ENCODE measurements at regions not wholly inside any gene's neighbourhood (a gene's known extent, or its start where the extent isn't known, plus 50 kb on each side); places are given as distances from the start of the nearest gene placed in this dataset.

DNA sequence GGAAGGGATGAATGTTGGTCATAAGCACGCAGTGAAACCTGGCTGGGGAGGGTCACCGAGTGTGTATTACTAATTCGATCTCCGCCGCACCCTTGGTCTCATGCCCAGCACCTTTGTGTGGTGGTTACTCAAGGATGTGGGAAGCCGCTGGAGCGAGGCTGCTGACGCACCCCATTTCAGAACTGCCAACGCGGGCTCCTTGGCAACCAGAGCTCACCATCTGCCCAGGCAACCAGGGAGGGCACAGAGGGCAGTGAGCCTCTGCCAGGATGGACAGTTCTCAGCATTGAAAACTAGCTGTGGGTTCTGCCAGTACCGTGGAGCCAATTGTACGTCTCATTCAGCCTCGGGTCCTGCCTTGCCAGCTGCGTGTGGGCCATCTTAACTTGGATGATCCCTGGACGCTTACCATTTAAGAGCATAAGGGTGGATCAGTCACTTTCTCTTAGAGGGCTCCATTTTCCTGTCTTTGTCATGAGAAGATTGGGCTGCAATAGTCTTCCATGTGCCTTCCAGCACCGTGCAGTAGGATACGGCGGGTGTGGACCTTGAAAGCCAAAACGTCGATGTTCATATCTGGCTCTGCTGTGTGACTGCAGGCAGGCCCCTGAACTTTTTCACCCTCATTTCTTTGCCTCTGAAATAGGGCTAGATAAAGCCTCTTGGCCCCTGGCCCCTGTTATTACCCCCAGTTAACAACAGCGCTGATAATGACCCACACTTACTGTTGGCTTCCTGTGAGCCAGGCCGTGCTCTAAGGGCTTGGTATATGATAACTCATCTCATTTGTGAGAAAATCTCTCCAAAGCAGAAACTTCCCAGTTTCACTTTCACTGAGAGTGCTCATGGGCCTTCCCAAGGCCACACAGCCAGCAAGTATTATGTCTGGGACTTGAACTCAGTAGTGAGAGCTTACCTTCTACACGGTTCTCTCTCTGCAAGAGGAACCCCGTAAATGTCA is 238.8 kb downstream of the OPA1 start:
- H2AK5ac ChIP-seq (ENCODE audit: insufficient read length, low read length) = no peak overlapping the region
- TF ChIP-seq, protein P1, sequence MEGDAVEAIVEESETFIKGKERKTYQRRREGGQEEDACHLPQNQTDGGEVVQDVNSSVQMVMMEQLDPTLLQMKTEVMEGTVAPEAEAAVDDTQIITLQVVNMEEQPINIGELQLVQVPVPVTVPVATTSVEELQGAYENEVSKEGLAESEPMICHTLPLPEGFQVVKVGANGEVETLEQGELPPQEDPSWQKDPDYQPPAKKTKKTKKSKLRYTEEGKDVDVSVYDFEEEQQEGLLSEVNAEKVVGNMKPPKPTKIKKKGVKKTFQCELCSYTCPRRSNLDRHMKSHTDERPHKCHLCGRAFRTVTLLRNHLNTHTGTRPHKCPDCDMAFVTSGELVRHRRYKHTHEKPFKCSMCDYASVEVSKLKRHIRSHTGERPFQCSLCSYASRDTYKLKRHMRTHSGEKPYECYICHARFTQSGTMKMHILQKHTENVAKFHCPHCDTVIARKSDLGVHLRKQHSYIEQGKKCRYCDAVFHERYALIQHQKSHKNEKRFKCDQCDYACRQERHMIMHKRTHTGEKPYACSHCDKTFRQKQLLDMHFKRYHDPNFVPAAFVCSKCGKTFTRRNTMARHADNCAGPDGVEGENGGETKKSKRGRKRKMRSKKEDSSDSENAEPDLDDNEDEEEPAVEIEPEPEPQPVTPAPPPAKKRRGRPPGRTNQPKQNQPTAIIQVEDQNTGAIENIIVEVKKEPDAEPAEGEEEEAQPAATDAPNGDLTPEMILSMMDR (conservative IDR thresholded peaks at IDR 0.05) = no peak
- no peak for DNase-seq
- H3K27me3 ChIP-seq (ENCODE audit: insufficient read depth, low read length) = no peaks in the 10 kb centered on the region
- no peak overlapping the region for H2BK12ac ChIP-seq (ENCODE audit: insufficient read length, low read depth, low read length)
- Mint-ChIP-seq H3K4me1 (peaks cover 14 to 20% of the 10 kb centered on the region in 2 experiments), H3K36me3 (ENCODE audit: insufficient read depth in 1 of 3, low read depth in 3 of 3) (no peaks in the 10 kb centered on the region; a peak in 1 of 7 replicates), H3K9me3 (no peaks in the 10 kb centered on the region; a peak in 1 of 5 replicates), H3K4me3 (no peak overlapping the region; a peak in 1 of 5 replicates), H3K27me3 (ENCODE audit: low read depth) (peaks cover 13% of the 10 kb centered on the region), H3K27ac (no peak overlapping the region)
- no peaks in the 10 kb centered on the region for H3K79me1 ChIP-seq (ENCODE audit: insufficient read depth, low read depth, low read length, poor library complexity, severe bottlenecking)
- H2BK20ac ChIP-seq (ENCODE audit: low read depth, low read length, poor library complexity, severe bottlenecking) = no peak overlapping the region
- H2BK5ac ChIP-seq (ENCODE audit: insufficient read length, low read length) = no peak overlapping the region
- H2AFZ ChIP-seq (ENCODE audit: low read length) = no peak overlapping the region
- H3K4ac ChIP-seq (ENCODE audit: low read depth, low read length) = no peak overlapping the region
- H3K9ac ChIP-seq (ENCODE audit: extremely low read depth, insufficient read length, low read length) = no peak overlapping the region
- H4K8ac ChIP-seq (replicated peaks; ENCODE audit: insufficient read length, low read depth, low read length) = no peak overlapping the region
- no peak overlapping the region for H4K5ac ChIP-seq (ENCODE audit: insufficient read length, low read depth, low read length)
- no peak overlapping the region for H3K4me2 ChIP-seq (ENCODE audit: insufficient read depth, insufficient read length, low read length)
- no peaks in the 10 kb centered on the region for H3K79me2 ChIP-seq (ENCODE audit: insufficient read depth, low read length)
- no peak overlapping the region for H4K91ac ChIP-seq (ENCODE audit: insufficient read length, low read depth, low read length)
- H3K18ac ChIP-seq (ENCODE audit: insufficient read length, low read depth, low read length) = no peak overlapping the region
- no peaks in the 10 kb centered on the region for H4K20me1 ChIP-seq (ENCODE audit: control insufficient read depth, insufficient read depth, insufficient read length)
- H2BK120ac ChIP-seq (ENCODE audit: low read depth, low read length, poor library complexity, severe bottlenecking) = no peak overlapping the region
- H3K23me2 ChIP-seq (ENCODE audit: insufficient read length, low read depth, low read length, poor library complexity, severe bottlenecking) = no peaks in the 10 kb centered on the region
- no CpG with 5 or more reads among the region's 24 CpGs for WGBS (ENCODE audit: extremely low coverage, insufficient read length, low lambda C conversion rate)
- peaks cover 5% of the 10 kb centered on the region; the same call in 1 of the 2 replicates for H3K4me1 ChIP-seq (ENCODE audit: insufficient read depth, low read length)
- H3K23ac ChIP-seq (ENCODE audit: insufficient read length, low read depth, low read length) = no peak overlapping the region
- no peak overlapping the region for H3K56ac ChIP-seq (ENCODE audit: insufficient read length, low read depth, low read length)
- no peak overlapping the region for H3K27ac ChIP-seq (ENCODE audit: insufficient read length, low read depth, low read length)
- no peak overlapping the region for H2BK15ac ChIP-seq (ENCODE audit: low read depth, low read length)
- no peak overlapping the region for H3T11ph ChIP-seq (ENCODE audit: low read length)
- H3K14ac ChIP-seq (ENCODE audit: insufficient read depth, low read length) = no peak overlapping the region
- no peaks in the 10 kb centered on the region for H3K9me3 ChIP-seq (ENCODE audit: control insufficient read depth, low read depth, low read length)

Data from H9 (cell line).